ENCODE measurements at regions not wholly inside any gene's neighbourhood (a gene's known extent, or its start where the extent isn't known, plus 50 kb on each side); places are given as distances from the start of the nearest gene placed in this dataset.

DNA sequence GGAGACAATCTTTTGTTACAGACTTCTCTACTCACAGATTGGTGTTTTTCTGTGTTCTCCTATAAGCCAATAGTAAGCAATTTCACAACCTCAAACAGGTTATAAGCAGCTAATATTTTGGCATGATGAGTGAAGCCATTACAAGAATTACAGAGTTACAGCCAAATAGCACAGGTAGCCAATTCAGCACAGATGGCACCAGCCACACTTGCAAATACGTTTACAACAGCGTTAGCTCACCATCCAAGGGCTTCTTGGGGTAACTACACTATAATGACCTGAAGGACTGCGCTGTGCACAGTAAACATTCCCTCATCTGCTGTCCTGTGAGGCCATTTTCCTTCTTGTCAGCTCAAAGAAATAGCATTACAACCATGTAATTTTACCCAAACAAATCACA, 428.6 kb downstream of the TCERG1L start:
- Histone ChIP-seq H3K27me3 (replicated peaks; ENCODE audit: control insufficient read depth, insufficient read depth, low read length) (no peaks in the 10 kb centered on the region), H3K4me3 (ENCODE audit: low read length) (no peak overlapping the region), H3K9ac (ENCODE audit: low read length) (no peak overlapping the region), H3K4me1 (ENCODE audit: control insufficient read depth, insufficient read depth, low read length) (no peaks in the 10 kb centered on the region), H3K36me3 (ENCODE audit: control insufficient read depth, insufficient read depth, low read length, severe bottlenecking) (no peaks in the 10 kb centered on the region), H3K9me3 (ENCODE audit: control insufficient read depth, low read length) (no peaks in the 10 kb centered on the region)
- no peak for DNase-seq (ENCODE audit: low read depth)

DNA sequence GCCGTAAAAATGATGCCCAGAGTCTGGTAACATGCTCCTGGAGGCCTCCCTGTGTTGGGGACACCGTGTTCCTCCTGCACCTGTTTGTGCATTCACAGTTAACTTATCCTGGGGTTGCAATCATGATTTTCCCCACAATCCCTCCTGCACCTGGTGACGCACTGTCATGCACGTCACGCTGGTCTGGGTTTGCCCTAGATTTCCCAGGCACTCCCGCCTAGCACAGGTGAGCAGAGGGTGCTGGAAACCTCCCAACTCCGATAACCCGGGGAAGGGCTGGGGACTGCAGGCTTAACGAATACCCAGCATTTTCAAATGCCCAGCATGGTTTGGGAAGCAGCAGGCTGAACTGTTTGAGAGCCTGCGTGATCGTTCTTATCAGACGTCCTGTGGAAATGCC, 427.1 kb downstream of the TCERG1L start:
- no peak for DNase-seq (ENCODE audit: low read depth)
- no peaks in the 10 kb centered on the region for H3K27me3 ChIP-seq (replicated peaks; ENCODE audit: control insufficient read depth, insufficient read depth, low read length)
- H3K9ac ChIP-seq (ENCODE audit: low read length), result no peak overlapping the region
- H3K4me3 ChIP-seq (ENCODE audit: low read length), result no peak overlapping the region
- no peaks in the 10 kb centered on the region for H3K36me3 ChIP-seq (ENCODE audit: control insufficient read depth, insufficient read depth, low read length, severe bottlenecking)
- H3K9me3 ChIP-seq (ENCODE audit: control insufficient read depth, low read length), result no peaks in the 10 kb centered on the region
- H3K4me1 ChIP-seq (ENCODE audit: control insufficient read depth, insufficient read depth, low read length), result no peaks in the 10 kb centered on the region

DNA sequence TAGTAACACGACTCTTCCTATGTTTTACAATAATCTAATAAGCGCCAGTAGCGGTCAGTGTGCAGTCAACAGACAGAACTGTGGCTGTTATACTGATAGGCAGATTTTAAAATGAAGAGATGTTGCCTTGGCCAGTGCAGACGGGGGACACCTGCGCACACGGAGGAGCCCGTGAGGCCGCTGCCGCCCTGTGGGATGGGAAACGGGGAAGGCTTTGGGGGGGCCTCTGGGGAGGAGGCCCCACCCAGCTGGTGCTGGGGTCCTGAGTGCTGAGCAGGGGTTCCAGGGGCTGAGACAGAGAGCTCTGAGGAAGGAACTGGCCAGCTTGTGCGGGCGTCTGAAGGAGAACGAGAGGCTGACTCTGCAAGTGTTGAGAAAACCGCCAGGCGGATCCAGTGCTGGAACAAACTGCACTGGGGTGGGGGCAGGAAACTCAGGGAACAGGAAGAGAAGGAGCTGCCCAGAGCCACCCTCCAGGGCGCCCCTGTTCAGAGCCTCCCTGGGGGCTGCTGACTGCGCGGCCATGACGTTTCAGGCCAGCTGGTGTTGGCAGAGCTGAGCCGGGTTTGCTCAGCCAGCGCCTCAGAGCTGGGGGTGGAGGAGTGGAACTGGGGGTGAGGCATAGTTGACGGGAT, 426.4 kb downstream of the TCERG1L start:
- H3K27me3 ChIP-seq (replicated peaks; ENCODE audit: control insufficient read depth, insufficient read depth, low read length), result no peaks in the 10 kb centered on the region

DNA sequence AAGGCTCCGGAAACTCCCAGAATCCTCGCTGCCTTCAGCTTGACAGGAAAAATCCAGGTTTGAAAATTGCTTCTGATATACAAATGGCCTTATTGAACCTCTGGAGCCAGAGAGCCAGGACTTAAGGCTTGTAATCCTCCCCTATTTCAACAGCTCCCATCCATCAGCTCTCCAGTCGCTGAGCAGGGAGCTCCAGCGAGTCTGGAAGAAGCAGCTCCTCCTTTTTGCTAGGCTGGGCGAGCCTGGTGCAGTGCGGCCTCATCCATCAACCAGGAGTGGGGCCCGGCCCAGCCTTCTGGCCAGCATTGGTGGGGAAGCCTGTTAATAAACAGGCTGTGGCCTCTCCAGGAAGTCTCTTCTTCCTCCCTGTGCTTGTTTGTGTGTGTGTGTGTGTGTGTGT, 424.4 kb downstream of the TCERG1L start:
- no peak overlapping the region for H3K9ac ChIP-seq (ENCODE audit: low read length)
- no peaks in the 10 kb centered on the region for H3K9me3 ChIP-seq (ENCODE audit: control insufficient read depth, low read length)
- H3K36me3 ChIP-seq (ENCODE audit: control insufficient read depth, insufficient read depth, low read length, severe bottlenecking), result no peaks in the 10 kb centered on the region
- H3K27me3 ChIP-seq (replicated peaks; ENCODE audit: control insufficient read depth, insufficient read depth, low read length), result no peaks in the 10 kb centered on the region
- DNase-seq (ENCODE audit: low read depth), result no peak
- no peak overlapping the region for H3K4me3 ChIP-seq (ENCODE audit: low read length)
- no peaks in the 10 kb centered on the region for H3K4me1 ChIP-seq (ENCODE audit: control insufficient read depth, insufficient read depth, low read length)

More for the DNA sequence above, 426.4 kb downstream of the TCERG1L start:
- DNase-seq (ENCODE audit: low read depth), result no peak
- Histone ChIP-seq H3K9me3 (ENCODE audit: control insufficient read depth, low read length) (no peaks in the 10 kb centered on the region), H3K4me3 (ENCODE audit: low read length) (no peak overlapping the region), H3K9ac (ENCODE audit: low read length) (no peak overlapping the region), H3K36me3 (ENCODE audit: control insufficient read depth, insufficient read depth, low read length, severe bottlenecking) (no peaks in the 10 kb centered on the region), H3K4me1 (ENCODE audit: control insufficient read depth, insufficient read depth, low read length) (no peaks in the 10 kb centered on the region)

DNA sequence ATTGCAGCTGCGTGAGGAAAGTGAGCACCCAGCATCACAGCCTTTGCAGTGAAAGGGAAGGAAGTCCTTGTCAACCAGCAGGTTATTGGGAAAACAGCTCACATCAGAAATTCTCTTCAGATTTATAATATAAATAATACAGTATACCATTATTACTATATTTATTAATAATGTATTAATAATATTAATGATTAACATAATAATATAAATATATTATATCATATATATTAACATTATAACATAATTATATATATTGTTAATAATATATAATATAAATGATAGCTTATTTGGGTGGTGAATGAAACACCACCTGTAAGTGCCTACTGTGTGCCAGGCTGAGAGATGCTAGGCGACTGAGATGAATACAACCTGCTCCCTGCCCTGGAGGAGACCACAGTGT, 423.0 kb downstream of the TCERG1L start:
- Histone ChIP-seq H3K4me3 (ENCODE audit: low read length) (no peak overlapping the region), H3K9me3 (ENCODE audit: control insufficient read depth, low read length) (no peaks in the 10 kb centered on the region), H3K4me1 (ENCODE audit: control insufficient read depth, insufficient read depth, low read length) (no peaks in the 10 kb centered on the region), H3K27me3 (replicated peaks; ENCODE audit: control insufficient read depth, insufficient read depth, low read length) (no peaks in the 10 kb centered on the region), H3K9ac (ENCODE audit: low read length) (no peak overlapping the region), H3K36me3 (ENCODE audit: control insufficient read depth, insufficient read depth, low read length, severe bottlenecking) (no peaks in the 10 kb centered on the region)
- no peak for DNase-seq (ENCODE audit: low read depth)

DNA sequence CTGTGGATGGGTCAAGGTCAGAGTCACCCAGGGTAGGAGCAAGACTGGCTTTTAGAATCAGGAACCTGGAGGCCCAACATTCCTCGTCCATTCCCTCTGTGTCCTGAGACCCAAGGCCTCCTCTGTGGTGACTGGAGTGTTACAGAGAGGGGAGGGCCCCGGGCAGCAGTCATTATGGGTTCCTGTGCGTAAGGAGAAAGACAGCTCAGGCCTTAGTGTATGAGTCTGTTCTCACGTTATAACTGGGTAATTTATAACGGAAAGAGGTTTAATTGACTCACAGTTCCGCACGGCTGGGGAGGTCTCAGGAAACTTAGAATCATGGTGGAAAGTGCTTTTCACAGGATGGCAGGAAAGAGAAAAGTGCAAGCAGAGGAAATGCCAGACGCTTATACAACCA, 422.3 kb downstream of the TCERG1L start:
- no peak overlapping the region for H3K9ac ChIP-seq (ENCODE audit: low read length)

DNA sequence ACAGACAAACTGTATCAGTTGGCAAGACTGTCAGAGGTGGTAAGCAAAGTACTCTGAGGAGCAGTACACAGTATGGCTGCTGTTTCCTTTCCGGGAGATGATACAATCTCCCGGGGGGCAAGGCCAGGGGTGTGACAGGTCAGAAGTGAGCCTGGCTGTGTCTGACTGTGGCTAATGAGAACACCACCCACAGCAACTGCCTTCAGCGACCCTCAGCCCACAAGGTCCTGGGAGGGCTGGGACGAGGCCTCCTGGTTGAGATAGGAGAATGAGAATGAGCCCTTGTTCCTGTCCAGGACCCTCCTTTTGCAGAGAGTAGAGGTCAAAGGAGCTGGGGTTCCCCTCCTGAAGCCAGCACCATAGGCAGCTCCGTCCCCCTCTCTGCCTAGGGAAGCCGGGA, 421.7 kb downstream of the TCERG1L start:
- Histone ChIP-seq H3K4me3 (ENCODE audit: low read length) (no peak overlapping the region), H3K27me3 (replicated peaks; ENCODE audit: control insufficient read depth, insufficient read depth, low read length) (no peaks in the 10 kb centered on the region), H3K9me3 (ENCODE audit: control insufficient read depth, low read length) (no peaks in the 10 kb centered on the region), H3K4me1 (ENCODE audit: control insufficient read depth, insufficient read depth, low read length) (no peaks in the 10 kb centered on the region), H3K9ac (ENCODE audit: low read length) (no peak overlapping the region), H3K36me3 (ENCODE audit: control insufficient read depth, insufficient read depth, low read length, severe bottlenecking) (no peaks in the 10 kb centered on the region)
- no peak for DNase-seq (ENCODE audit: low read depth)

More for the DNA sequence above, 422.3 kb downstream of the TCERG1L start:
- Histone ChIP-seq H3K9me3 (ENCODE audit: control insufficient read depth, low read length) (no peaks in the 10 kb centered on the region), H3K36me3 (ENCODE audit: control insufficient read depth, insufficient read depth, low read length, severe bottlenecking) (no peaks in the 10 kb centered on the region), H3K4me3 (ENCODE audit: low read length) (no peak overlapping the region), H3K27me3 (replicated peaks; ENCODE audit: control insufficient read depth, insufficient read depth, low read length) (no peaks in the 10 kb centered on the region), H3K4me1 (ENCODE audit: control insufficient read depth, insufficient read depth, low read length) (no peaks in the 10 kb centered on the region)
- no peak for DNase-seq (ENCODE audit: low read depth)

DNA sequence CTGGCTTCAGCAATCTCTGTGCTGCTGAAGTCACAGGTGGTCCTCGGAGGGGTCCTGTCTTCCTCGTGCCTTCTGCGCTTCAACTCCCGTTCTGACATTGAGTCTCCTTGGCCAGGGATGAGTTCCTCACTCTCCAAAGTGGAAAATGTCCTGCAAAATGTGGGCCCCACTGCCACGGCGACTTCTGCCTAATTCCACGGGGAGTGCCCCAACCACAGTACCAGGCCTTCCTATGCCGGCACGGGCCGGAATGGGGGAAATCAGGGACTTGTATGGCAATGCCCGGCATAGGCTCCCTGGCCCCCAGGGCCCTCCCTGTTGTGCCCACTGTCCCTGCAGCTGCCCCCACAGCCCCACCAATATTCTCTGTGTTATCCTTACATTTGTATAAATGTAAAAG, 420.5 kb downstream of the TCERG1L start:
- Histone ChIP-seq H3K4me3 (ENCODE audit: low read length) (no peak overlapping the region), H3K27me3 (replicated peaks; ENCODE audit: control insufficient read depth, insufficient read depth, low read length) (no peaks in the 10 kb centered on the region), H3K4me1 (ENCODE audit: control insufficient read depth, insufficient read depth, low read length) (no peaks in the 10 kb centered on the region), H3K36me3 (ENCODE audit: control insufficient read depth, insufficient read depth, low read length, severe bottlenecking) (no peaks in the 10 kb centered on the region), H3K9ac (ENCODE audit: low read length) (no peak overlapping the region), H3K9me3 (ENCODE audit: control insufficient read depth, low read length) (no peaks in the 10 kb centered on the region)
- no peak for DNase-seq (ENCODE audit: low read depth)

DNA sequence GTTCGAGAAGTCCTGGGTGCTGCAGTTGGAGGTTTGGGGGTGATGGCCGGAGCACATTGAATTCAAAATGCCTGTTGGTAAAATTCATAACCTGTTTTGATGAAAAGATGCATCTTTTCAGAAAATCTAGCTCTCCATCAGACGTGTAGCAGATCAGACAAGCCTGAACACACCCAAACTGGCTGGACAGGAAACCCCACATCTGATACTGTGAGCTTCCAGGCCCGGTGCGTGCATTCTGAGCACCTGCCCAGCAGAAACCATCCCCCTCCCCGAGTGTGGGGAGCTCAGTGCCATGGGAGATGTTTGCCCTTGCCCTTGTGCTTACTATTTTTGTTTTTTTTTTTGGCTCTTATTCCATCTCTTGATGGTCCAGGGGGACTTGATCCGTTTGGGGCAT, 417.1 kb downstream of the TCERG1L start:
- no peaks in the 10 kb centered on the region for H3K9me3 ChIP-seq (ENCODE audit: control insufficient read depth, low read length)
- no peak overlapping the region for H3K9ac ChIP-seq (ENCODE audit: low read length)
- no peaks in the 10 kb centered on the region for H3K4me1 ChIP-seq (ENCODE audit: control insufficient read depth, insufficient read depth, low read length)
- H3K4me3 ChIP-seq (ENCODE audit: low read length), result no peak overlapping the region
- H3K36me3 ChIP-seq (ENCODE audit: control insufficient read depth, insufficient read depth, low read length, severe bottlenecking), result no peaks in the 10 kb centered on the region
- no peak for DNase-seq (ENCODE audit: low read depth)
- no peaks in the 10 kb centered on the region for H3K27me3 ChIP-seq (replicated peaks; ENCODE audit: control insufficient read depth, insufficient read depth, low read length)

DNA sequence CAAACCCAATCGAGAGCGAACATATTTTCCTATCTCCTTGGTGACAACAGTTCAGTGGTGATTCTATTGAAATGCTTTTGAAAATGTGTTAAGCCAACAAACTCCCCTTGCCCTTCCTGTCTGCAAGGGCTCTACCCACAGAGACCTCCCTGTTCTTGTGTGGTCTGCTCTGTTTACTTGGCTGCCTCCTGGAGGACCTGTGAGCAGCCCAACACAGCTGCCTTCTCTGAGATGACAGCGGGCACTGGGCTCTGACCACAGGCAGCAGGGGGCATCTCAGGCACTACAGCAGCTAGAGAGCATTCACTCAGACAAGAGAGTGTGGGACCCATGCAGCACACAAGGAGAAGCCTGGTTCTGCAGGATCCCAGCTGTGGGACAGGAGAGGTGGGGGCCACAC, 416.4 kb downstream of the TCERG1L start:
- H3K9ac ChIP-seq (ENCODE audit: low read length), result no peak overlapping the region
- H3K36me3 ChIP-seq (ENCODE audit: control insufficient read depth, insufficient read depth, low read length, severe bottlenecking), result no peaks in the 10 kb centered on the region
- no peaks in the 10 kb centered on the region for H3K4me1 ChIP-seq (ENCODE audit: control insufficient read depth, insufficient read depth, low read length)
- no peaks in the 10 kb centered on the region for H3K9me3 ChIP-seq (ENCODE audit: control insufficient read depth, low read length)
- no peak overlapping the region for H3K4me3 ChIP-seq (ENCODE audit: low read length)
- DNase-seq (ENCODE audit: low read depth), result no peak
- no peaks in the 10 kb centered on the region for H3K27me3 ChIP-seq (replicated peaks; ENCODE audit: control insufficient read depth, insufficient read depth, low read length)

DNA sequence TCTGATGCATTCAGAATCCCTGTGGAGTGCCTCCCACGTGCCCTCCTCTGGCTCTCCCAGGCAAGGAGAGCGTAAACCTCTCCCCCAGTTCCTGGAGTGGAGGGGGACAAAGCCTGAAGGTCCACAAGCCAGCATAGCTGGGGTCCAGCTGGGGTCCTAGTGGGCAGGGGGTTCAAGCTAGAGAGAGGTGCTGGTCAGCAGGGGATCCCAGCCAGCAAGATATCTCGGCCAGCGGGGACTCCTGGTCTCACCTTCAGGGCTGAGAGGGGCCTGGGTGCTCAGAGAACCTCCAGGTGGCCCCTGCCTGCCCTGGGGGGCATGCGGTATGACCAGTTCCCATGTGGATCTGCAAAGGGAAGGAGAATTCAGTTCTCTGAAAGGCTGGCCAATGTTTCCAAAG, 413.7 kb downstream of the TCERG1L start:
- Histone ChIP-seq H3K36me3 (ENCODE audit: control insufficient read depth, insufficient read depth, low read length, severe bottlenecking) (no peaks in the 10 kb centered on the region), H3K27me3 (replicated peaks; ENCODE audit: control insufficient read depth, insufficient read depth, low read length) (peaks cover 2% of the 10 kb centered on the region), H3K4me1 (ENCODE audit: control insufficient read depth, insufficient read depth, low read length) (no peaks in the 10 kb centered on the region), H3K9me3 (ENCODE audit: control insufficient read depth, low read length) (no peaks in the 10 kb centered on the region), H3K9ac (ENCODE audit: low read length) (no peak overlapping the region), H3K4me3 (ENCODE audit: low read length) (no peak overlapping the region)
- no peak for DNase-seq (ENCODE audit: low read depth)

DNA sequence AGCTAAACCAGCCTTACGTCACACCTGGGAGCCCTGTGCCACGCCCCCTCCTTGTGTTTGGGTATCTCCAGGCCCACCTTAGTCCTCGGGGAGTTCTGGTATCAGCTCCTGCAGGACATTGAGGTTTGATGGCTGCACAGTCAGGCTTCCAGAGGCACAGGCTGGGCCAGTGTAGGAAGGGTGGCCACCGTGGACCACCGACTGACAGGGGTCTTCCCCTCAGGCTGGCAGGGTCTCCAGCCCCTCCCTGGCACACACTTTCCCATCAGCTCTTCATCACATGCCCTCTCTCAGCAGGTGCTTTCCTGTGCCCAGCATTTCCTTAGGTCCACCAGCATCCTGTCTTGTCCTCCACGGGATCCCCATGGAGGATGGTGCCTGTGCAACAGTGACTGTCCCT, 413.1 kb downstream of the TCERG1L start:
- Histone ChIP-seq H3K27me3 (replicated peaks; ENCODE audit: control insufficient read depth, insufficient read depth, low read length) (peaks cover 2% of the 10 kb centered on the region), H3K36me3 (ENCODE audit: control insufficient read depth, insufficient read depth, low read length, severe bottlenecking) (no peaks in the 10 kb centered on the region), H3K4me1 (ENCODE audit: control insufficient read depth, insufficient read depth, low read length) (no peaks in the 10 kb centered on the region), H3K9ac (ENCODE audit: low read length) (no peak overlapping the region), H3K9me3 (ENCODE audit: control insufficient read depth, low read length) (no peaks in the 10 kb centered on the region), H3K4me3 (ENCODE audit: low read length) (no peak overlapping the region)
- DNase-seq (ENCODE audit: low read depth), result no peak
